GM12892 (cell line): ENCODE measurements at regions not wholly inside any gene's neighbourhood (a gene's known extent, or its start where the extent isn't known, plus 50 kb on each side); places are given as distances from the start of the nearest gene placed in this dataset.

ENCODE experiments used
- POLR2A ChIP-seq: IDR thresholded peaks from 2 replicates; pipeline ENCODE4 v1.6.1; 2011; ENCODE audit warnings: low read depth, low read length, control low read depth
- POLR2AphosphoS5 ChIP-seq: IDR thresholded peaks from 2 replicates; pipeline ENCODE4 v1.6.1; 2011; ENCODE audit warnings: low read depth, low read length, control low read depth
- TAF1 ChIP-seq: IDR thresholded peaks from 2 replicates; pipeline ENCODE4 v1.6.1; 2011; ENCODE audit warnings: low read depth, mild to moderate bottlenecking, control low read depth, low read length, borderline replicate concordance

- no peak for TF ChIP-seq POLR2A
- no peak for TF ChIP-seq TAF1
- no peak for TF ChIP-seq POLR2AphosphoS5
Observed at GRCh38 chr3:103025880-103026279, 591.1 kb downstream of the ZPLD1 start.
